ENCODE measurements at regions not wholly inside any gene's neighbourhood (a gene's known extent, or its start where the extent isn't known, plus 50 kb on each side); places are given as distances from the start of the nearest gene placed in this dataset.

DNA sequence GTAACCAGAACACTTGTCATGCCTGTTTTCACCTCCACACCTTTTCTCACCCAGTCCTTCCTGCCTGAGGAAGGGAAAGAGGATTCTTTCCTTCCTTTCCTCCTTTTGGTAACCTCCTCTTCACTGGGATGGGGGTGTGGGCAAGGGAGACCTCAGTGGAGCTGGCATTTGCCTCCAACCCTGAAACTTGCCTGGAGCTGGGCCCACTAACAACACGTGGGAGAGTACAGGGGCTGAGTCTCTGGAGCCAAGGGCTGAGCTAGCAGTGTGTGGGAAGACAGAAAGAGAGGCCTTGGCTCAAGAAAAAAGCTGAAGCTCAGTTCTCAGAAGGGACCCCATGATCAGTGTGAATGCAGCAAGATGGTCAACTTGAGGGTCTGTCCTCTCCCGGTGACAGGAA lies 86.6 kb upstream of the SLC6A11 start:
- TF ChIP-seq POLR2A (IDR thresholded peaks at IDR 0.05), result no peak
- no peak for TF ChIP-seq CTCF (IDR thresholded peaks at IDR 0.05)

Measured in testis (tissue), 2 donors.